GM04503 (cell line): ENCODE measurements at regions not wholly inside any gene's neighbourhood (a gene's known extent, or its start where the extent isn't known, plus 50 kb on each side); places are given as distances from the start of the nearest gene placed in this dataset.

Source experiments
- DNase-seq: peaks from one replicate; pipeline ENCODE4 v3.0.0-alpha.2; 2012; ENCODE audit warnings: low read depth

DNA sequence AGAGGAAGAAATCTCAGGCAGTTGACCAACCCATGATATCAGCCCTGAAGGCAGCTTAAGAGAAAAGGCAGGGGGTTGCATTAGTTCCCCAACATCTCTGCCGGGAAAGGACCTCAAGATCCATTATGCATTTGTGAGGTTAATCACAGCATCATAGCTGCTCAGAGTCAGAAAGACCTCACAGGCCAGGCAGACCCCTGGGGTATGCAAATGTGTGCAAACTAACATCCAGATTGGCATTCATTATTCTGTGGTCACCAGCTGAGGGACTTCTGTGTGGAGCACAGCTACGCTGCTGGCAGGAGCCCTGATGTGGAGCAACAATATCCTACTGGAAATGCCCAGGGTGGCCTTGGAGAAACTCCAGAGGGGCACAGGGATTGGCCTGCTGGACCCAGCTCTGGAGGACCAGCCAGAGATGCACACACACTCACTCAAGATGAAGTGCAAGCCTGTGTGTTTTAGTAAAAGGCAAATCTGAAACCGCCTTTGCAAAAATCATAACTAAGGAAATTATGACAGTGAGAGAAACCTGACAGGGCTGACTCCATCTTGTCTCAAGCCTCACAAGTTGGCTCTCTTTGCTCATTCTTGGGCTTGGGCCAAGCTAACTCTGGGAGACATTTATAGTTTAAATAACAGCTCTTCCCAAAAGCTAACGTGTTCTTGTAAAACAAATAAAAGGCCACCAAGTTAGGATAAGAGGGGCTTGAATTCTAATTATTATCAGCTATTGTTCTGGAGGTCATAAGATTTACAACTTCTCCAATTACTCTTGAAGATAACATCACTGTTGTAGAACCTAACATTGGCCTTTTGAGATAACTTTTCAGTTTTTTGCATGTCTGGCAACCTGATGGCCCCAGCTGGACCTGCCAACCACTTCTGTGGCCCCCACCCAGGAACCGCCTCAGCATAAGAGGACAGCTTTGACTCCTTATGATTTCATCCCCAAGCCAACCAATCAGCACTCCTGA is 257.1 kb downstream of the UACA start:
- no peak for DNase-seq

DNA sequence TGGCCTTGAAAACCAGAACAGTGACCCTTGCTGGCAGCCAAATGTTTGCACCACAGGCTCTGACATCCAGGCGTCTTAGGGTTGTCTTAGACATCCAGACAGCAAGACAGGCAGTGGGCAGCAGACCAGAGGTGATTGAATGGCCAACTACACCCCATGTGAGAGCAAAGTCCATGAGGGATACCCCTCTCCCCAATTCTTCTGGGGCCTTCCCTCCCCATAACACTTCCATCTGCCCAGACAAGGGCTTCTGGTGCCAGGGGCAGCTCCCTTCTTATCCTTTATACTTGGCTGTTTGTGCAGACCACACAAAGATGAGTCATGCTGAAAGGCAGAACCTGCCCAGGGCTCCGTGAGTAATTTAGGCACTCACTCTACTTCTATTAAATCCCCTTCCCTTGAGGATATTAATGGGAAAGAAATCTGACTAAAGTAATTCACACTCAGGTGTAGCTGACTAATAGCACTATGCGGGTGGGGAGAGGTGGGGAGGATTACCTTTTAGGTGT is 257.9 kb downstream of the UACA start:
- no peak for DNase-seq

DNA sequence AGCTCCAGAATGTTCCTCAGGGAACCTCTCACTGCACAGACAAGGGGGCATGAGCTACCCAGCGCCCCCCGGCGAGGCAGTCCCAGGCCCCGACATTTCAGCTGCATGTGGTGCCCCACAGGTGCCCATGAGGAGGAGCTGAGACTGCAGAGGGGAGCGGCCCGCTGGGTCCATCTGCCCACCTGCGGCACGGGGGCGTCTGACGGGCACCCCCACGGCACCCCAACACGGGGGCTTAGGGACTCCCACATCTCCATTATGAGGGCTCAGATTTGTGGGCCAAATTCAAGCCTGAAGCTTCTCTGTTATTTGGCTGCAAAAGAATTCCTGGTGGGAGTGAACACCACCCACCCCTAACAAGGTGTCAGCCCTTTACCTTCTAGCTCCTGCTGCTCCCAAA is 258.4 kb downstream of the UACA start:
- DNase-seq, result no peak

DNA sequence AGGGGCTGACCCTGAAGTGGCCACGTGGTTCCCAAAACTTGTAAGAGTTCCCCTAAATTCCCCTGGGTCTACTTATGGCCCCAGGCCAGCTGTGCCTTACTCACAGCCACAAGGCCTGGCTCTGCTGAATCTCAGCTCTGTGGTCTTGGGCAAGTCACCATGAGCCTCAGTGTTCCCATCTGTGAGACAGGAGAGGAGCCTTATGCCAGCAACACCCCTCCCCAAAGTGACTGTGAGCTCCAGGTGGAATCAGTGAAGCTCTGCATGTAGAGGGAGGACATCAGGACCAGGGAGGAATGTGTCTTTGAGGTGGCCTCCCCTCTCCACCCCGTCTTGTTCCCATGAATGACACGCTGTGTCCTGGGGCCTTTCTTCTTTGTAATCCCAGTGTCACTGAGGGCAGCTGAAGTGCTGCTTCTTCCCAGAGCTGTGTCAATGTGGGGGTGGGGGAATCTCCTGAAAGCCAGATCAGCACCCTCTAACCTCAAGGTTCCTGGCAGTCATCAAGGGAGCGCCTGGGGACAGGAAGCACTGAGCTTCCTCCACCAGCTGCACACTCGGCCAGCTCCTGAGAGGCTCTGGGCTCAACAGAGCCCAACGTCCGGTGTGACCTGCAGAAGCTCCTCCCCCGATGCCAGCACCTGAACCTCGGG is 258.9 kb downstream of the UACA start:
- no peak for DNase-seq

DNA sequence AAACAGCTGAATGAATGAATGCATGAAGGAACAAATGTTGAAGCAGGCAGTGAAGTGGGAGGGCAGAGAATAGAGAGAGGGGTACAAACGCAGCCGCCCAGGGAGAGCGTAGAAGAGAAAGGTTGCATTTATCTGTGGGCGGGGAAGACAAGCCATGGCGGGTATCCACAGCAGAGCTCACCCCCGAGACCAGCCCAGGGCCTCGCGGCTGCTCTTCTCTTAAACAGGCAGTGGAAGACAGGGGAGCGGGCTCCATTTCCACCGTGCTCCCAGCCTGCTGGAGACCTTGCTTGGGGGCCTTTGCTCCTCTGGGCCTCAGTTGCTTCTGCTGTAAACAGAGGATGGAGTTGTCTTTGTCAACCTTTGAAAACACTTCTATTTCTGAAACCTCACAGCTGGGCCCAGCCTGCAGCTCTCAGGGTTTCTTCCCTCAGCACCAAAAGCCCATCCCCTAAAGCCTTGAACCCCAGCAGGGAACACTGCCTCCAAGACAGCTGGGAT is 259.5 kb downstream of the UACA start:
- DNase-seq, result no peak

DNA sequence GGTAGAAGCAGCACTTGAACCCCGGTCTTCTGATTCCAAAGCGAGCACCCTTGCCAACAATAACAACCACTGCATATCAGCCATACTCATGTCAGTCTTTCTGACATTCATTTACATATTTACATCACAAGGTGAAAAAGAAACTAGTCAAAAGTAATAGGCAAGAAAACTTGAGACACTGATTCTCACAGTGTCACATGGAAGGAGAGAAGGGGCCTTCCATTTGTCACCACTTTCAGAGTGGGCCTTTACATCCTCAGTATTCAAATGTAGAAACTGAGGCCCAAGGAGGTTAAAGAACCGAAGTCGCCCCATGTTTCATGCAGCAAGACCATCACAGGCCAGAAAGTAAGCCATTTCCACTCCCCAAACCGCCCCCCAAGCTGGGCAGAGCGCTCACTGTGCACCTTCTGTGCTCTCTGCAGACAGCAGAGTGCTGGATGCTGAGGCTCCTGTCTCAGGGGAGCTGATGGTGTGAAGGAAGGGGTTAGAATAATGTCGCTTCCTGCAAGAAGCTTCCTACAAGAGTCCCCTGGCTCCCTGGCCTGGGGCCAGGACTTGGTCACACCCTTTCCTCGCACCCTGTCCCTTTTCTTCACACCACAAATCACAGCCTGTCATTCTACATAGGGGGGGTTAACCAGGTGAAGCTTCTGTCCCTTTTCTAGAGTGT is 260.1 kb downstream of the UACA start:
- no peak for DNase-seq

DNA sequence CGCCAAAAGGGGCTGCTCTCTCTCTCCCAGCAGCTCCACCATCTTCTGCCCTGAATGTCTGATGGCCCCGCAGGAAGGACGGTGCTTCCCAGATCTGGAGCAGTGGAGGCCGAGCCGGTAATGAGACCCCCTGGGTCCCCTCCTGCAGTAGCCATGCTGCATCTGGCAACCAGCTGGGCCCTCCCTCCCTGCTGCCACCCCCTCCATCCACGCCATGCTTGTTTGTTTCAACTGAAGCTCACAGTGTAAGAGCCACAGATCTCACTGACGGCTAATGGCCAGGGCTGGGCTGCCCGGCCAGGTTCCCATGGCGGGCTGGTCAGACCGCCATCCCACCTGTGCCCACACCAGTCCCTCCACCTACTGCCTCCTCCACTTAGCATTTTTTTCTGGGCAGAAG is 260.8 kb downstream of the UACA start:
- no peak for DNase-seq

DNA sequence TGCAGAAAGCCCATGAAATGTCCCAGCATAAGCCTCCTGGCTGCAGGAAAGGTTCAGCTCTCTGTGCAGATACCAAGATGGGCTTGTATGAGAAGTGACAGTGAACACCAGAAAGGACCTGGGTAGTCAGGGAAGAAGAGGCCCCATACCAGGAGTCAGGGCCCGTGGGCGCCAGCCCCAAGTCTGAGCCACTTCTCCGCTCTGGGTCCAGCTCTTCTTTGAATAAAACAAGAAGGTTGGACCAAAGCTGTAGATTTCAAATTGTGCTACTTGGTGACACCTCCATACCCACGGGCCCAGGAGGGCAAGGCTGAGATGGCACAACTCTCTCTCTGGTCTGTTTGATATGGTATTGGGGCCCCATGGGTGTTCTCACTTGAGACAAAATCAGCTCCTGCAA is 261.5 kb downstream of the UACA start:
- DNase-seq, result no peak

DNA sequence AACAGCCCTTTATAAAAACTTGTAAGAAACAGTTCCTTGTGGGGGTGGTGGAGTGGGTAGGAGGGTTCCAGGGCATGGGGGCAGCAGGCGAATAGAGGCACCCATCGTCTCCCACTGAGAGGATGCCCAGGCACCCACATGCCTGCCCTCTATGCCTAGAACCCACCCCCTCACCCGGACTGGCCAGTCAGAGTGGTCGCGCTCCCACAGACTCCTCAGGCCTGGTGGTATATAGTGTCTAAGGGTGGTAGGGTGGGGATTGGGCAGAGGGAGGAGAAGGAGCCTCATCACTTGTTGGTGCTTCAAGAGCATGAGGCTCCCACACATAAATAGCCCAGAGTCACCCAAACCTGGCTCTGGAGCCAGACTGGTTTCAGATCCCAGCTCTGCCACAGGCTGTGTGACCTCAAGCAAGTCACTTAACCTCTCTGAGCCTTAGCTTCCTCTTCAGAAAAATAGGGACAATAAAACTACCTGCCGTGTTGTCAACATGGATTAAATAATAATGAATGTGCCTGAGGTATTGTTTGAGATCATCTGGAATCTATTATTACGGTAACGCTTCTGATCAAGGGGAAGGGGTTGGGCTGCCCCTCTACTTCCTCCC is 262.1 kb downstream of the UACA start:
- DNase-seq, result no peak

DNA sequence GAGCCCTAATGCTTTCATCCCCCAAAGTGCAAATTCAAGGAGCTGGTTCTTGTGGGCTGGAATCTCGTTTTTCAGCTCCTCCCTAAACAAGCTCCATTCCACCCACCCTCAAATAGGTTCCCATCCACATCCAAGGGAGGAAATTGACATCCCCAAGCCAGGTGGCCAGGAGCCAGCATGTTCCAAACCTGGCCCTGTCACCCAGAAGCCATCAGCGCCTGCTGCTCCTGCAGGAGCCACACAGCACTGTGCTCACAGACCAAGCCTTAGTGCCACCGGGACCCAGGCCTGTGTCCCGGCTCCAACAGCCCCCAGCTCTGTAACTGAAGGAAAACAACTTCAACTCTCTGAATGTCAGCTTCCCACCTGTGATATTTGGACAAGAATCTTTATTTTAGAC is 263.6 kb downstream of the UACA start:
- DNase-seq, result no peak

DNA sequence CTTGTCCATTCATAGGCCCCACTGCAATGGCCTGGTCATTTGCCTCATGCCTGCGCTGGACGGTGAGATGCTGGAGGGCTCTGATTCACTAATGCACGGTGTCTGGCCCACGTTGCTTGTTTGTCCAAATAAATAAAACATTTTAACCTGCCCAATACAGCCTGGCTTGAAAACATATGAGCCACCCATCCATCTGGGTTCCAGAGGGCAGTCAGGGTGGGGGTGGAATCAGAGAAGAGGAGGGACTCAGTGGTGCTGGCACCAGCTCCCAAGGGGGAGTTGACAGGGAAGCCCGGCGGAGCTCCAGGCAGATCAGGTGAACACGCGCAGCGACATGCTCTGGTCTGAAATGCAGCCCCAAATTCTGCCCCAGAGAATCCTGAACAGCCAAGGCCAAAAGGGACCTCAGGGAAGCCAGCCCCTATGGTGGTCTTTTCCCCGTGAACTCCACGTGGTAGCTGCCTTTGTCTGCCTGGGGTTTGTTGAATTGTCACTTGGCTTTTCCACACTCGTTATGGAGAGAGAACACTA is 265.2 kb downstream of the UACA start:
- no peak for DNase-seq

DNA sequence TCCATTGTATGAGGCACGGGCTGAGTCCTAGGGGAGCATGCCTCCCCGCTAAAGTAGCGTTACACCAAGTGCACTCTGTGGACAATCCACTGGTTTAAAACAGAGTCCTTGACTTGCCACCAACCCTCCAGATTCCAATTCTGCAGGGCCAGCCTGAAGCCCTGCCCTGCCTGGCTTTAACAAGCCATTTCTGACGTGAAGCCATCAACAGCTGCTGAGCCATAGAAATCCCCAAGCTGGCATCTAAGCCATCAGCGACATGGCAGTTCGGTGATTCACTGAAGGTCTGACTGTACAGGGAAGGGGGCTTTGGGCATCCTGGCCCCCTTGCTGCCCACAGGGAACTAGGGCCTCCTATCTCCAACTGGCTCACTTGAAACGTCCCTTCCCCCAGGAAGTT is 265.7 kb downstream of the UACA start:
- DNase-seq, result no peak

DNA sequence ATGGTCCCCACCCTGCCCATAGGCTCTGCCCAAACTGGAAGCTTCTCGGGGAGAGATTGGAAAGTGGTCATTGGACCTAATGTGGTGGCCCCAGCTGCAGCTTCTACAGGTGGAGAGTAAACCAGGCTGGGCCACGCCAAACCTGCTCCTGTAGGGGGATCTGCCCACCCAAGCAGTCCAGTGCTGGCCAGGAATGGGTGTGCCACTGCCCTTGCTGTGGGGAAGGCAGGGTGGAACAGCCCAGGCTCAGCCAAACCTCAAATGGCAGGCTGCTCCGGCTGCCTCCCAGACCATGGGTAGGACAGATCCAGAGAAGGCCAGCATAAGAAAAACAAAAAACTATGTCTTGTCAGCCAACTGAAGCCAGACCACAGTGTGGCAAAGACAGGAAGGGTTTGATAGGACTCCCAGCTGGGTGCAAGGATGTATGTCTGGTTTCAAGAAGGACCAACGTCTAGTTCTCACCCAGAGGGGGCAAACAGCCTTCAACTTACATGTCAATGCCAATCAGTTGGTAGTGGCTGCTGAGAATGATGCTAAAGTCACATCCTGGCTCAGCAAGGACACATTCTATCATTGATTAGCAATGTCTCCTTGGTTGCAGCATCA is 267.3 kb downstream of the UACA start:
- no peak for DNase-seq

DNA sequence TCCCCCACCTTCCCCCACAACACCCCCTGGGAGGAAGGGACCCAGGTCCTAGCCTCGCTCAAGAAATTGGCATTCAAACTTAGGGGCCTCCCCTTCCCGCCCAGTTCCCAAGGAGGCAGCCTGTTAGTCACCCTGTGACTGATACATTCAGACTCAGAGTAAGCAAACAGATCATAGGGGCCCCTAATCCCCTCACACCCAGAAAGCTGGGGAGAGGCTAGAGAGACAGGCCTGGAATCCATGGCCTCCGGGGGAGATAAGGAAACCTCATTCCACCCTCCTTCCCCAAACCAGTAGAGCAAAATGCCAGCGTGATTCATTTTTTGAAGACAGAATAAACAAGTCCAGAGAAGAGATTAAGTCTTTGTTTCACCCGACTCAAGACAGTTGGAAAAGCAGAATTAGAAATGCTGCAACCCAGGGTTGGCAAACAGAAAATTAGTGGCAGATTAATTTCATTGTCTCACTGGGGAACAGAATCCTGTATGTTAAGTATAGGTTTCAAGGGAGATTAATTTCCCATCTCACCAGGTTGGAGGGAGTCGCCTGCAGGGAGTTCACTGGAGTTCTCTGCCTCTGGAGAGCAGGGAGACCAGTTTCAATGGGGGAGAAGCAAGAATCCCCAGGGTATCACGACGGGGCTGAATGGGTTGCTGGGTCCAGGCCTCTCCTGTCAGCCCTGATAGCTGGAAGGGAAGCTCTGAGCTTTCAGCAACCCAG is 268.3 kb downstream of the UACA start:
- peak; percentile 73 for DNase-seq

DNA sequence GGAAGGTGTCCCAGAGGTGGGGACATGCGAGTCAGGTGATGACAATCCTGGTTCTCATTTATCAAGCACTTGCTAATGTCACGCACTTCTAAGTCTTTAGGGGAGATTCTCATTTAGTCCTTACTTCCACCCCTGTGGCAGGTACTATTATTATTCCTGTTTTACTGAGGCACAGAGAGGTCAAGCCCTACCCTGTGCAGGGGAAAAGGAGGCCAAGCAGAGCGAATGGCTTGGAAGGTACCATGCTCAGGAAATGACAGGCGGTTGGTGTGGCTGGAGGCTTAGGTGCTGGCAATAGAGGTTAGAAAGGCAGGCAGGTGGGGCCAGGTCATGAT is 268.9 kb downstream of the UACA start:
- no peak for DNase-seq

DNA sequence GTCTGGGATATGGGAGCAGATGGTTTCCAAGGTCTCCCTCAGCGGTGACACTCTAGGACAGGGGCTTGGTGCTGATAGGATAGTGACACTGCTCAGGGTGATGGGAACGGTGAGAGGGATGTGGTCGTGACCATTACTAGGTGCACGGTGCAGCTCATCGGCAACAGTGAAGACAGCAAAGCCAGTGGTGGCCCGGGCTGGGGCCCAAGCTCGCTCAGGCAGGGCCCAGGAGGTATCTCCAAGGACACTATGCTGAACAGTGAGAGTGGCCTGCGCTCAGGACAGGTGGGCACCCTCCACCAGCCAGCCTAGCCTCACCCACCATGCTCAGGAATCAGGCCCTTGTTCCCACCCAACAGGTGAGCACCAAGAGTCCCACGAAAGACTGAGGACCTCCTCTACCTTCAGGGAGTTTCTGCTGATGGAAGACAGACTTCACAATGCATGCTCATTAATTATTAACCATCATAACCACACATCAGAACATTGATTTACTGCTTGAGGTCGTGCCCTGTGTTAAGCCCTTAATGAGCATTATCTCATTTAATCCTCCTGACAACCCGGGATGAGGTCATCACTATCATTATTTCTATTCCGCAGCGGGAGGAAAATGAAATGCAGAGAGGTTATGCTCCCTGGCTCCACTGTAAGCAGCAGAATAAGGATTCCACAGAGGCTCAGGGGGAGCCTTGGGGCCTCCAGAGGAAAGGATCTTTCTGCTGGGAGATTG is 269.4 kb downstream of the UACA start:
- no peak for DNase-seq

DNA sequence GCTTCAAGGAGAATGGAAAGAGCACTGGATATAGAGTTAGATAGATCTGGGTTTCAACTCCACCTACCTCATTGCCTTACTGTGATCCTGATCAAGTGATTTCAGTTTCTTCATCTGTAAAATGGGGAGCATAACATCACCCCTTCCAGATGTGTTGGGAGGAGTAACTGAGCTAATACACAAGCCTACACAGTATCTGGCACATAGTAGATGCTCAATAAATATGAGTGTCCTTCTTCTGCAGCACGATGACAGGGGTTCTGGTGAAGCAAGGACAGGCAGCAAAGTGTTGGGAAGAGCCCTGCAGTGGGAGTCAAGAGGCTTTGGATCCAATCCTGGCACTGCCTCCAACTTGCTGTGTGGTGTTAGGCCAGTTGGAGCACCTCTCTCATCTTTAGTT is 270.0 kb downstream of the UACA start:
- no peak for DNase-seq

DNA sequence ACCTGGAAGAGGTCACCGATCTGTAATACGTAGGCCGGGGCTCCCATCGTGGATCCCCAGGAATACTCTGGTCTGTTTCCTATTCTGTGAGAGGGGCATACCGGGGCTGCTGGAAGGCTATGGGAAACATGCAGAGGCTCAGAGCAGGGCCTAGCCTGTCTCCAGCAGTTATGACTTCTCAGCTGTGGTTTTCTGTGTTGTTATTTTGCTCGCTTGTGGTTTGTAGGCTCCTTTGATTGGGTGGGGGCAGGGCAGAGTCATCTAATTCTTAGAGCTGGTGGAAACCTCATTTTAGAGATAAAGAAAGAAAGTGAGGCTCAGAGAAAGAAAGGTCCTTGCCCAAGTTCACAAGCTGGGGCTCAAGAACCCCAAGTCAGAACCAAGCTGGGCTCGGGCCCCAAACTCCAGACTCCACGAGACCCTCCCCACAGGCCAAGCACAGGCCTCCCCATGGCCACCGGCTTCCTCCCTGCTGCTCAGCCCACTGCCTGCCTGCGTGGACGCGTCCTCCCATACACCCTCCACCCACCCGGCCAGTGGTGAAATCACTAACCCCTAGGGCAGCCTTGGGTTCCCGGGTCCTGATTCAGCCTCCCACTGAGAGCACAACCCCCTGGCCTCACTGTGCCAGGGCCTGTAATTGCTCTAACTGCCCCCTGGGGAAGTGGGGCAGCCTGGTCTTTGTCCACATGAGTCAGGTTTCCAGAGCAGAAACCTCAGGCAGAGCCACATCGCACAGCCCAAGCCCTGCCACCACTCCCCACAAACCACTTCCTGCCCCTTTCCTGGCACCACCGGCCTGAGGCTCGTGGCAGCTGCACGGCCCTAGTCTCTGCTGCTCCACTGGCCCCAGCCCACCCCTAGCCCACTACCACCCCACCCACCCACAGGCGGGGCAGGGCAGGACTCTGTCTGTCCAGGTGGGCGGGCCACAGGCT is 270.8 kb downstream of the UACA start:
- peak; percentile 81 for DNase-seq

DNA sequence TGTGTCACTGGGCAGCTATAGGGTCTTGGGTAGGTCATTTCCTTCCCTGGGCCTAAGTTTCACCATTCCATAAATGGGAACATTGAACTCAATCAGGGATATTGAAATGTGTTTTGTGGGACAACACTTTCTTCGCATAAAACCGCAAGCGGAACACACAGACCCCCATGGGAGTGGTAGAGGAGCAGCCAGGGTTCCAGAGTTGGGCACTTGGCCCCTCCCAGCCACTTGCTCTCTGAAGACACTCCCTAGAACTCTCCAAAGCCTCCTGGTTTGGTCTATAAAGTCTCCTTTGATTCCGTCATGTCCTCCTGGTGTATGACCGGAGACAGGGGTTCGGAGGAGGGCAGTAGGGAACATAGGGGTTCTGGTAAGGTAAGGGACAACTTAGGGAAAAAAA is 271.7 kb downstream of the UACA start:
- DNase-seq, result no peak
